H9 (cell line): ENCODE measurements at regions not wholly inside any gene's neighbourhood (a gene's known extent, or its start where the extent isn't known, plus 50 kb on each side); places are given as distances from the start of the nearest gene placed in this dataset.

ENCODE experiments used
- DNase-seq: peaks from one replicate; pipeline ENCODE4 v3.0.0-alpha.2; 2017
- H2AFZ ChIP-seq: one replicate; pipeline ENCODE4 v1.6.1; 2013; ENCODE audit warnings: mild to moderate bottlenecking, low read length, control low read depth, moderate library complexity
- H2AK5ac ChIP-seq: 2 replicates; pipeline ENCODE4 v1.6.1; 2013; ENCODE audit warnings: low read length, control low read depth, mixed read lengths; ENCODE audit not compliant: insufficient read length
- H2BK120ac ChIP-seq: one replicate; pipeline ENCODE4 v1.6.1; 2013; ENCODE audit warnings: low read depth, mild to moderate bottlenecking, low read length, control low read depth, inconsistent platforms; ENCODE audit not compliant: poor library complexity, severe bottlenecking
- H2BK12ac ChIP-seq: 2 replicates; pipeline ENCODE4 v1.6.1; 2013; ENCODE audit warnings: low read length, control low read depth, mixed read lengths, low read depth; ENCODE audit not compliant: insufficient read length
- H2BK15ac ChIP-seq: 2 replicates; pipeline ENCODE4 v1.6.1; 2013; ENCODE audit warnings: low read depth, low read length, control low read depth
- H2BK20ac ChIP-seq: one replicate; pipeline ENCODE4 v1.6.1; 2013; ENCODE audit warnings: low read depth, mild to moderate bottlenecking, low read length, control low read depth, inconsistent platforms; ENCODE audit not compliant: poor library complexity, severe bottlenecking
- H2BK5ac ChIP-seq: 2 replicates; pipeline ENCODE4 v1.6.1; 2013; ENCODE audit warnings: low read length, control low read depth, mixed read lengths; ENCODE audit not compliant: insufficient read length
- H3K14ac ChIP-seq: 2 replicates; pipeline ENCODE4 v1.6.1; 2013; ENCODE audit warnings: low read length, control low read depth; ENCODE audit not compliant: insufficient read depth
- H3K18ac ChIP-seq: 2 replicates; pipeline ENCODE4 v1.6.1; 2013; ENCODE audit warnings: low read depth, mild to moderate bottlenecking, mixed read lengths, low read length, control low read depth; ENCODE audit not compliant: insufficient read length
- H3K23ac ChIP-seq: 2 replicates; pipeline ENCODE4 v1.6.1; 2013; ENCODE audit warnings: low read length, control low read depth, mixed read lengths, low read depth; ENCODE audit not compliant: insufficient read length
- H3K23me2 ChIP-seq: 2 replicates; pipeline ENCODE4 v1.6.1; 2013; ENCODE audit warnings: low read depth, mild to moderate bottlenecking, mixed read lengths, low read length, control low read depth; ENCODE audit not compliant: insufficient read length, poor library complexity, severe bottlenecking
- H3K27ac ChIP-seq: 2 replicates; pipeline ENCODE4 v1.5.1; 2013; ENCODE audit warnings: low read length, control low read depth, mixed read lengths, low read depth; ENCODE audit not compliant: insufficient read length
- H3K27me3 ChIP-seq: 2 replicates; pipeline ENCODE4 v1.6.1; 2013; ENCODE audit warnings: low read length, control low read depth, inconsistent platforms; ENCODE audit not compliant: insufficient read depth
- H3K4ac ChIP-seq: 2 replicates; pipeline ENCODE4 v1.6.1; 2013; ENCODE audit warnings: low read depth, mild to moderate bottlenecking, control low read depth, inconsistent platforms, low read length, moderate library complexity
- H3K4me1 ChIP-seq: 2 replicates; pipeline ENCODE4 v1.6.1; 2013; ENCODE audit warnings: low read length, control low read depth, inconsistent platforms; ENCODE audit not compliant: insufficient read depth
- H3K4me2 ChIP-seq: 2 replicates; pipeline ENCODE4 v1.6.1; 2013; ENCODE audit warnings: low read length, control low read depth, mixed read lengths; ENCODE audit not compliant: insufficient read length, insufficient read depth
- H3K56ac ChIP-seq: 2 replicates; pipeline ENCODE4 v1.6.1; 2013; ENCODE audit warnings: low read depth, mild to moderate bottlenecking, mixed read lengths, low read length, control low read depth; ENCODE audit not compliant: insufficient read length
- H3K79me1 ChIP-seq: 2 replicates; pipeline ENCODE4 v1.6.1; 2013; ENCODE audit warnings: low read depth, mild to moderate bottlenecking, moderate library complexity, low read length, control low read depth, inconsistent platforms; ENCODE audit not compliant: insufficient read depth, poor library complexity, severe bottlenecking
- H3K79me2 ChIP-seq: 2 replicates; pipeline ENCODE4 v1.6.1; 2013; ENCODE audit warnings: low read length, control low read depth, inconsistent platforms; ENCODE audit not compliant: insufficient read depth
- H3K9ac ChIP-seq: 2 replicates; pipeline ENCODE4 v1.6.1; 2013; ENCODE audit warnings: low read length, control low read depth, mixed read lengths; ENCODE audit not compliant: insufficient read length; ENCODE audit errors: extremely low read depth
- H3K9me3 ChIP-seq: one replicate; pipeline ENCODE4 v1.6.1; 2013; ENCODE audit warnings: low read depth, low read length, inconsistent platforms; ENCODE audit not compliant: control insufficient read depth
- H3T11ph ChIP-seq: one replicate; pipeline ENCODE4 v1.6.1; 2013; ENCODE audit warnings: mild to moderate bottlenecking, low read length, control low read depth, inconsistent platforms
- H4K20me1 ChIP-seq: one replicate; pipeline ENCODE4 v1.6.1; 2013; ENCODE audit not compliant: control insufficient read depth, insufficient read length, insufficient read depth
- H4K5ac ChIP-seq: 2 replicates; pipeline ENCODE4 v1.6.1; 2013; ENCODE audit warnings: low read depth, mild to moderate bottlenecking, mixed read lengths, low read length, control low read depth; ENCODE audit not compliant: insufficient read length
- H4K8ac ChIP-seq: replicated peaks from 2 replicates; pipeline ENCODE4 v1.6.1; 2013; ENCODE audit warnings: low read length, control low read depth, mixed read lengths, low read depth; ENCODE audit not compliant: insufficient read length
- H4K91ac ChIP-seq: 2 replicates; pipeline ENCODE4 v1.6.1; 2013; ENCODE audit warnings: low read depth, mild to moderate bottlenecking, moderate library complexity, mixed read lengths, low read length, control low read depth; ENCODE audit not compliant: insufficient read length
- H3K27ac Mint-ChIP-seq, 3 experiments: 2 replicates in 2 of 3; 3 replicates in 1 of 3; pipeline ENCODE4 v1.8.0; 2020 to 2021; ENCODE audit warnings: mixed read lengths in 3 of 3, mild to moderate bottlenecking in 1 of 3, moderate library complexity in 1 of 3
- H3K27me3 Mint-ChIP-seq: 2 replicates; pipeline ENCODE4 v1.8.0; 2021; ENCODE audit warnings: low read depth, mild to moderate bottlenecking, moderate library complexity, mixed read lengths
- H3K36me3 Mint-ChIP-seq, 3 experiments: 2 replicates in 2 of 3; 3 replicates in 1 of 3; pipeline ENCODE4 v1.8.0; 2020 to 2021; ENCODE audit warnings: low read depth in 3 of 3, mixed read lengths in 3 of 3; ENCODE audit not compliant: insufficient read depth in 1 of 3
- H3K4me1 Mint-ChIP-seq, 2 experiments: 2 replicates each; pipeline ENCODE4 v1.8.0; 2020; ENCODE audit warnings: mixed read lengths in 2 of 2
- H3K4me3 Mint-ChIP-seq, 2 experiments: 2 replicates in 1 of 2; 3 replicates in 1 of 2; pipeline ENCODE4 v1.8.0; 2020 to 2021; ENCODE audit warnings: mild to moderate bottlenecking in 2 of 2, mixed read lengths in 2 of 2, moderate library complexity in 1 of 2
- H3K9me3 Mint-ChIP-seq, 2 experiments: 2 replicates in 1 of 2; 3 replicates in 1 of 2; pipeline ENCODE4 v1.8.0; 2020; ENCODE audit warnings: mild to moderate bottlenecking in 2 of 2, mixed read lengths in 2 of 2, moderate library complexity in 1 of 2
- CTCF ChIP-seq: fragments of 200-600 bp; sonication (generic); conservative IDR thresholded peaks from 3 replicates; pipeline ENCODE4 v1.8.0; 2021; ENCODE audit warnings: antibody characterized with exemption, mild to moderate bottlenecking
- WGBS: extraction: QIAGEN DNeasy Blood & Tissue Kit; methylation state at CpG from one replicate; pipeline ENCODE4 v1.1.7; 2013; ENCODE audit warnings: missing lambda C conversion rate, low lambda C conversion rate, mixed read lengths; ENCODE audit not compliant: insufficient read length; ENCODE audit errors: extremely low coverage; 5-methylcytosine and 5-hydroxymethylcytosine counted together

DNA sequence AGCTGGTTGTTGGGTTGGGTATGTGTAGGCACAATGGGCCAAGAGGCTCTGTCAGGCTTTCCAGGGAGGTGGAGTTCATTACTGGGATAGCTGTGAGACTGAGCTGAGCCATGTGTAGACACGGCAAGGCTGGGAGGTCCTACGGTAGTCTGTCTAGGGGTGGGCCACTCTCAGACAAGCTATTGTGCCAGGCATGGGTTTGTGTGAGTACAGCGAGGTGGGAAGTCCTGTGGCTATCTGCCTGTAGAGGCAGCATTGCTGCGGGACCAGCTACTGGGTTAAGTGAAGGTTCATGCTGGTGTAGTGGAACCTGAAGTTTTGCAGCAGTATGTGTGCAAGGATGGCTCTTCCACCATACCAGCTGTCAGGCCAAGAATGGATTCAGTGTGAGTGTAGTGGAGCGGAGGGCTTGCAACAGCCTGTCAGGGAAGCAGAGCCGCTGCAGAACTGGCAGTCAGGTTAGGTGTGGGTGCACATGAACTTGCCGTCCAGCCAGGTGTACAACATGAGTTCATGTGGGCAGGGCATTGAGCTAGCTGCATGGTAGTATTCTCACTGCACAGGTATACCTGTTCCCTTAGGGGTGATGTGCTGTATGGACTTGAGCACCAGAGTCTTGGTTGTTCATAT lies 78.0 kb upstream of the CENPW start:
- DNase-seq = peak; percentile 41
- H3K36me3 Mint-ChIP-seq = peaks cover 0 to 4% (median 0%) of the 10 kb centered on the region in 3 experiments; a peak in 2 of 7 replicates
- Histone ChIP-seq H3K4me1 (no peaks in the 10 kb centered on the region), H3K23me2 (no peaks in the 10 kb centered on the region), H3K23ac (no peak overlapping the region), H2BK5ac (no peak overlapping the region), H3K56ac (no peak overlapping the region), H2BK12ac (no peak overlapping the region), H3K79me2 (no peaks in the 10 kb centered on the region), H4K91ac (no peak overlapping the region), H3K9ac (no peak overlapping the region), H2BK120ac (no peak overlapping the region), H3K9me3 (no peaks in the 10 kb centered on the region), H3K27ac (no peak overlapping the region), H3K18ac (no peak overlapping the region), H3K4me2 (no peak overlapping the region), H3K14ac (no peak overlapping the region), H2BK20ac (no peak overlapping the region), H3K27me3 (no peaks in the 10 kb centered on the region), H4K5ac (no peak overlapping the region), H3K79me1 (no peaks in the 10 kb centered on the region), H4K8ac (no peak overlapping the region), H2BK15ac (no peak overlapping the region), H2AFZ (no peak overlapping the region), H3T11ph (no peak overlapping the region), H2AK5ac (no peak overlapping the region), H3K4ac (no peak overlapping the region), H4K20me1 (no peaks in the 10 kb centered on the region)
- no peaks in the 10 kb centered on the region for H3K27me3 Mint-ChIP-seq
- no peaks in the 10 kb centered on the region for H3K4me1 Mint-ChIP-seq
- no peak overlapping the region for H3K4me3 Mint-ChIP-seq
- no CpG with 5 or more reads among the region's 7 CpGs for WGBS
- peaks cover 0 to 2% of the 10 kb centered on the region in 2 experiments; a peak in 2 of 5 replicates for H3K9me3 Mint-ChIP-seq
- peak; percentile 40; the same call in 2 of the 3 replicates for TF ChIP-seq CTCF
- H3K27ac Mint-ChIP-seq = peak overlapping the region in 1 of 3 experiments; percentile 55; a peak in 1 of 7 replicates
